HG02571 (cell line): ENCODE measurements at regions not wholly inside any gene's neighbourhood (a gene's known extent, or its start where the extent isn't known, plus 50 kb on each side); places are given as distances from the start of the nearest gene placed in this dataset.

ENCODE experiments used
- ATAC-seq: cut with Tn5 transposase; IDR thresholded peaks from one replicate; pipeline ENCODE4 v1.9.1; 2021; ENCODE audit warnings: mild to moderate bottlenecking, moderate library complexity; ENCODE audit not compliant: unreplicated experiment

- peak; percentile 2 for ATAC-seq
Observed at GRCh38 chr1:59046134-59046533, 250.8 kb upstream of the FGGY start.

DNA sequence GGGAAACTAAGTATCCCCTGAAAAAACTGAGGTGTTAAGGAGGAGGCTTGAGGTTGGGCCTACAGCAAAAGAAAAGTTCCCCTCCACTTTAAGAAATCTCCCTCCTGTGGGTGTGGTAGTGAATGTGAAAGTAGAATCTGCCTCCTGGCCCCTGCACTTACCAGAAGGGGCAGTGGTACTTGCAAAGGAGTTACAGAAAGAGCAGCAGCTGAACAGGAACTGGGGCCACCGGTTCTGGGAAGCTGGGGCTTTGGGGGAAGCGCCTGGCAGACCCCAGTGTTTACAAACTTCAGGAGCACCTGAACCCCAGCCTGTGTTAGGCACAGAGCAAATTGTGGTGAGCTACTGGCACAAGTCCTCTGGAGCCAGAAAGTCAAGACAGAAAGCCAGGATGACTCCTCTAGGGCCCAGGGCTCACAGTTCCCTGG is 250.2 kb upstream of the FGGY start:
- ATAC-seq: peak; percentile 92

GRCh38 chr1:59051007-59051406 is 245.9 kb upstream of the FGGY start:
- no peak for ATAC-seq

DNA sequence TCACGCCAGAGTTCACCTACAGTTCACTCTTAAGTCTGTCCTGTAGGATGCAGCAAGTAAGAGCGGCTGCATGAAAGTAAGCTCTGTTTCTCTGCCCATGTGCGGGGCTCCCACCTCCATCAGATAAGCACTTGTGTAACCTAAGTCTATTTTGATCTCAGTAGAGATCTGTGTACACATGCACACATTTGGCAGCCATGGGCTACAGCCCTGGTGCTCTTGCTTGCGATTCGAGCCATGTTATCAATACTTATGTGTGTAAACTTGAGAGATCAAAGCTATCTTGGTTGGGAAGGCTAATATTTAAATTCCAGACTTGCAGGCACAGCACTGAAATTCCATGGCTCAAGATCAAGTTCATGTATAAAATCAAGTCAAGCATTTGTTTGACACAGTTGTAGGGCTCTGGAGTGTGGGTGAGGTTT is 244.7 kb upstream of the FGGY start:
- ATAC-seq: no peak

- no peak for ATAC-seq
Observed at GRCh38 chr1:59054172-59054571, 242.7 kb upstream of the FGGY start.

DNA sequence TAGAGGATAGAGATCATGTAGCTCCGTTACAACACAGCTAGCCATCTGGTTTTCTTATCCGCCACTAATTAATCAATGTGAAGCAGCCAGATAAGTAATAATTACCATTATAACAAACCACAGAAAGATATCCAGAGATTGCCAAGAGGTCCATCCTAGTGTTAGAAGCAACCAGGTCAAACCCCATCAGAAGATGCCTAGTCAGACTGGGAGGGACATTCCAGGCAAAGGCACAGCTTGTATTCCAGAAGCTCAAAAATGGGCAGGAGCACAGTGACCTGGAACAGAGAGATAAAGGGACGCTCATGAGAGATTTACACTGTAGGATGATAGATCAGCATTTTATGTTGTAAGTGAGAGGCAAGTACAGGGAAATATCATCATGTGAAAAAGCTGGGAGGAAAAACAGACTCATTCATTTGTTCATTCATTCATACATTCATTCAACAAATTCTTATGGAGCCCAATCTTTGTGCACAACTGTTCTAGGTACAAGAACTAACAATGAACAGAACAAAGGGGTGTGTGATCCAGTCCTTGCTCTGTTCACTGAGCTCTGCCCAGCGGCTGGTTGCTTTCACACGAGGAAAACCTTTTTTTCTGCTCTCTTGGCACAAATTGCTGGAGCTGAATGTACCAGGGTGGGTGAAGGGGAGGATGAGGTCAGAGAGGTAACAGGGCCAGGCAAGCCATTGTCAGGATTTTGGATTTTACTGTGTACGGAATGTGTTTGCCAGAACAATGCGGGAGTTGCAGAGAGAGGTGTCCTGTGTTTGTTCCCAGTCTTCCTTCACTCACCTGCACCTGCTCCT is 240.8 kb upstream of the FGGY start:
- no peak for ATAC-seq

GRCh38 chr1:59057211-59057694 is 239.6 kb upstream of the FGGY start:
- no peak for ATAC-seq

- no peak for ATAC-seq
Observed at GRCh38 chr1:59057796-59058195, 239.1 kb upstream of the FGGY start.

GRCh38 chr1:59058665-59059439 is 238.0 kb upstream of the FGGY start:
- ATAC-seq: no peak

DNA sequence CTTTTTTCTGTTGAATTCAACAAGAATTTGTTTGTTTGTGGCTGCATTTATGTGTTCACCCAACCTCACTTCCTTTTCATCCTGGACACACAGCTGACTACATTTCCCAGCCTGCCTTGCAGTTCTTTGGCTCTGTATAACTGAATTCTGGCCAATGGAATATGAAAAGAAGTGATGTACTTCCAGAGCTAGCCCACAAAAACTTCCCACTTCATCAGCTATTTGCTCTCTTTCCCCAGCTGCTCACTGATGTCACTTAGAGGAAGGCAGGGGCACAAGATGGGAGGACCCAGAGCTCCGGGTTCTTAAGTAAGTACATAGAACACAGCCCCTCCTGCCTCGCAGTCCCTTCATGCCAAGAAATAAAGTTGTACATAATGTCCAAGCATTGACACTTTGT is 235.0 kb upstream of the FGGY start:
- ATAC-seq: no peak

DNA sequence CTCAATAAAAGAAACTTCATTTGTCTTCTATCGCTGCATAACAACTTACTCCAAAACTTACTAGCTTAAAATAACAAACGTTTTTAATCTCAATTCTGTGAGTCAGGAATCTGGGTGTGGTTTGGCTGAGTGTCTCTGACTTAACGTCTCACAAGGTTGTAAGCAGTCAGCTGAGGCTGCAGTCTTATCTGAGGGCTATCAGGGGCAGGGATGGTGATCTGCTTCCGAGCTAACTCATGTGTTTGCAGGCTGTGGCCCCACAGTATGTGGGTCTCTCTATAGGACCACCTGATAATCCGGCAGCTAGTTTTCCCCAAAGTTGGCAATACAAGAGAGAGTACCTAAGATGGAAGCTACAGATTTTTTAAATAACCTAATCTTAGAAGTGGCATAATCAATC is 234.2 kb upstream of the FGGY start:
- no peak for ATAC-seq

DNA sequence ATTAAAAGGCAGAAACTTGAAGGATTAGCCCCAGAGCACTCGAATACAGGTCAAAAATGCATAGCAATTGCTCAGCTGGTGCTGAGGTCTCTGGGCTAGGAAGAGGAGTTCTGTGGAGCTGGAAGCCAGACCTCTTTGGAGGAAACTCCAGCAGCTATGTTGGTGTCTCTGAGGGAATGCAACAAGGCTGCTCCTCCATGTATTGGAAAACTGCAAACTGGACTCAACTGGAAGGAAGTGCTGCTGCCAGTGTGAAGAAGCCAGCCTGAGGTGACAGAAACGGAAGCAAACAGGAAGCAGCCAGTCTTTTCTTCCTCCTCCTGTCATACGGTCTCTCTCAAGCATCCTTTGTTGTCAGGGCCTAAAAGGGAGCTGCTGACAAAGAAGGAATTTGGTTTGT is 233.4 kb upstream of the FGGY start:
- ATAC-seq: no peak

DNA sequence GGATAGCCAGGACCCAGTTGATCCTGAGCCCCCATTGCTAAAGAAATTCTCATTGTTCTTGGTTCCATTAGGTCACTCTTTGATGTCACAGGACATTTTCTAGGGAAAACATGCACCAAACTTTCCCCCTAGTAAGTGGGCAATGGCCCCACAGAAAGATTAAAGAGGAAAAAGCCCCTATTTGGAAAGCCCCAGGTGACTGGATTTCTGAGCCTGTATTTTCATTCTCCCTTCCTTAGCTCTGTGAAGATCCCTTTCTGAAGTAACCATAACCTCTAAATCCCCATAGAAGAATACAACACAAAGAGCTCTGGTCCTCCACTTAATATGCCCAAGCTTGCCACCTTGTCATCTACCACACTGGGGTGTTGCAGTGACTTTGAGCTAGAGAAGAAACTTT is 232.3 kb upstream of the FGGY start:
- ATAC-seq: no peak

DNA sequence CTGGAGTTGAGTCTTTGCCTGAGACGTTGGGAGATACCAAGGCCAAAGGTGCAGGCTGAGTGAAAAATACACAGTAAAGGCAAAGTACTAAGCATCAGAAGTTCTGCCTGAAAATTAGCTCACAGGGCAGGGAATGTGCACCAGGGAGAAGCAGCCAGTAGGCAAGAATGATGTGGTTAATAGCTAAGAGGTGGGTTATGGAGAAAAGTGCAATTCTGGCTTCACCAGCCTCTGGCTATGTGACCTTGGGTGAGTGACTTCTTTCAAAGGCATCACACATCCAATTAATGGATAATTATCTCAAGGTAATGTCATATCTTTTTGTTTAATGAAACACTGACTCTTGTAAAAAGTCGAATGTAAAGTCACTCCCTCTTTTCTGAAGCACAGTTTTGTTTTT is 230.7 kb upstream of the FGGY start:
- no peak for ATAC-seq

GRCh38 chr1:59070610-59071009 is 226.3 kb upstream of the FGGY start:
- no peak for ATAC-seq

- ATAC-seq: no peak
Observed at GRCh38 chr1:59071289-59071688, 225.6 kb upstream of the FGGY start.

- no peak for ATAC-seq
Observed at GRCh38 chr1:59071876-59072582, 224.9 kb upstream of the FGGY start.

- no peak for ATAC-seq
Observed at GRCh38 chr1:59072583-59072947, 224.3 kb upstream of the FGGY start.

- no peak for ATAC-seq
Observed at GRCh38 chr1:59074598-59074997, 222.3 kb upstream of the FGGY start.

- ATAC-seq: no peak
Observed at GRCh38 chr1:59075021-59075420, 221.9 kb upstream of the FGGY start.

GRCh38 chr1:59076612-59077011 is 220.3 kb upstream of the FGGY start:
- no peak for ATAC-seq
